IPS-NIHi11 (cell line): ENCODE measurements at regions not wholly inside any gene's neighbourhood (a gene's known extent, or its start where the extent isn't known, plus 50 kb on each side); places are given as distances from the start of the nearest gene placed in this dataset.

Source experiments
- DNase-seq: peaks from one replicate; pipeline ENCODE4 v3.0.0; 2012; ENCODE audit warnings: mixed read lengths, low spot score

GRCh38 chr5:35362772-35363171 is 132.5 kb upstream of the PRLR start:
- no peak for DNase-seq

GRCh38 chr5:35360671-35361070 is 130.4 kb upstream of the PRLR start:
- DNase-seq: no peak

- no peak for DNase-seq
Observed at GRCh38 chr5:35359859-35360258, 129.6 kb upstream of the PRLR start.

GRCh38 chr5:35357973-35358372 is 127.7 kb upstream of the PRLR start:
- DNase-seq: no peak

- DNase-seq: no peak
Observed at GRCh38 chr5:35356725-35357124, 126.4 kb upstream of the PRLR start.

GRCh38 chr5:35354751-35355150 is 124.5 kb upstream of the PRLR start:
- DNase-seq: no peak

- DNase-seq: no peak
Observed at GRCh38 chr5:35345222-35345621, 114.9 kb upstream of the PRLR start.

GRCh38 chr5:35342664-35343063 is 112.4 kb upstream of the PRLR start:
- no peak for DNase-seq

GRCh38 chr5:35341189-35341588 is 110.9 kb upstream of the PRLR start:
- DNase-seq: no peak

GRCh38 chr5:35339616-35340100 is 109.4 kb upstream of the PRLR start:
- no peak for DNase-seq

- DNase-seq: no peak
Observed at GRCh38 chr5:35339006-35339405, 108.7 kb upstream of the PRLR start.

- no peak for DNase-seq
Observed at GRCh38 chr5:35338157-35338453, 107.8 kb upstream of the PRLR start.

- peak; percentile 48 for DNase-seq
Observed at GRCh38 chr5:35337340-35338156, 107.3 kb upstream of the PRLR start.

GRCh38 chr5:35336230-35336629 is 105.9 kb upstream of the PRLR start:
- no peak for DNase-seq

- no peak for DNase-seq
Observed at GRCh38 chr5:35335752-35336151, 105.5 kb upstream of the PRLR start.

- no peak for DNase-seq
Observed at GRCh38 chr5:35333366-35333765, 103.1 kb upstream of the PRLR start.

GRCh38 chr5:35331956-35332950 is 102.0 kb upstream of the PRLR start:
- DNase-seq: peak; percentile 20

- no peak for DNase-seq
Observed at GRCh38 chr5:35325836-35326235, 95.5 kb upstream of the PRLR start.

- DNase-seq: no peak
Observed at GRCh38 chr5:35324679-35325078, 94.4 kb upstream of the PRLR start.

- DNase-seq: no peak
Observed at GRCh38 chr5:35324201-35324600, 93.9 kb upstream of the PRLR start.

GRCh38 chr5:35320029-35320428 is 89.7 kb upstream of the PRLR start:
- no peak for DNase-seq

GRCh38 chr5:35319333-35320002 is 89.2 kb upstream of the PRLR start:
- DNase-seq: no peak
